ENCODE measurements at regions not wholly inside any gene's neighbourhood (a gene's known extent, or its start where the extent isn't known, plus 50 kb on each side); places are given as distances from the start of the nearest gene placed in this dataset.

GRCh38 chr17:12296209-12296625, 275.5 kb downstream of the MAP2K4 start:
- ATAC-seq (0 out of 3 replicates have a peak, but pooled peaks have one; percentile 19), DNase-seq (ENCODE audit: low read depth, low spot score) (no peak), FAIRE-seq (no peak)
- no peaks in the 10 kb centered on the region for H3K4me1 ChIP-seq (ENCODE audit: control insufficient read depth, insufficient read depth, low read length)
- H3K79me2 ChIP-seq (ENCODE audit: control insufficient read depth, insufficient read depth, low read length), result no peaks in the 10 kb centered on the region
- H3K27ac ChIP-seq (ENCODE audit: control insufficient read depth, insufficient read depth), result no peak overlapping the region
- no peaks in the 10 kb centered on the region for H4K20me1 ChIP-seq (ENCODE audit: control insufficient read depth, insufficient read depth)
- ChIA-PET RAD21 (ENCODE audit: unreplicated experiment) (no interaction called here), SMC1A (ENCODE audit: uncharacterized antibody, unreplicated experiment) (no interaction called here), CTCF (no interaction called here), POLR2A (interaction anchor here (0.6 kb wide), 1 partner anchor 17 kb away, joined by 3 read pairs; no protein-coding TSS in a partner anchor)
- in situ Hi-C loops (cut with MboI), result no loop called here
- intact Hi-C loops (cut with micrococcal nuclease; ENCODE audit: unreplicated experiment), result no loop called here
- no peaks in the 10 kb centered on the region for H3K36me3 ChIP-seq (ENCODE audit: control insufficient read depth in 2 of 2, insufficient read depth in 2 of 2, low read length in 1 of 2)
- no TSS peak for BruUV-seq (replicated peaks)
- WGBS (ENCODE audit: insufficient coverage, insufficient replicate concordance, low lambda C conversion rate, missing lambda C conversion rate), result 55% methylated on average over 5 of the region's 5 CpGs
- no peak overlapping the region for H3K9ac ChIP-seq (ENCODE audit: control insufficient read depth, insufficient read depth, low read length)
- H3K4me2 ChIP-seq (ENCODE audit: control insufficient read depth, insufficient read depth), result no peak overlapping the region
- H3K9me3 ChIP-seq (replicated peaks; ENCODE audit: control insufficient read depth, insufficient read depth, low read length), result no peaks in the 10 kb centered on the region
- H3K27me3 ChIP-seq (replicated peaks in 1 of 2; ENCODE audit: control insufficient read depth in 2 of 2, insufficient read depth in 2 of 2, low read length in 1 of 2), result no peaks in the 10 kb centered on the region
- TF ChIP-seq NR2C2 (IDR thresholded peaks at IDR 0.05; ENCODE audit: borderline replicate concordance, control insufficient read depth, insufficient read length, low read depth) (no peak), ESRRA (IDR thresholded peaks at IDR 0.05; ENCODE audit: low read length) (no peak), SPI1 (IDR thresholded peaks at IDR 0.05; ENCODE audit: borderline replicate concordance, insufficient read depth, low read depth, low read length) (no peak), IRF3 (IDR thresholded peaks at IDR 0.05) (no peak), RUNX3 (IDR thresholded peaks at IDR 0.05; ENCODE audit: low read length) (no peak), KDM1A (IDR thresholded peaks at IDR 0.05; ENCODE audit: borderline replicate concordance) (no peak), SKIL (IDR thresholded peaks at IDR 0.05; ENCODE audit: low read depth, poor library complexity, severe bottlenecking) (no peak)
- H3K4me3 ChIP-seq, result no peak overlapping the region
- H2AFZ ChIP-seq (ENCODE audit: control insufficient read depth, low read depth, low read length), result no peak overlapping the region

Measured in GM12878 (cell line).